ENCODE measurements at regions not wholly inside any gene's neighbourhood (a gene's known extent, or its start where the extent isn't known, plus 50 kb on each side); places are given as distances from the start of the nearest gene placed in this dataset.

DNA sequence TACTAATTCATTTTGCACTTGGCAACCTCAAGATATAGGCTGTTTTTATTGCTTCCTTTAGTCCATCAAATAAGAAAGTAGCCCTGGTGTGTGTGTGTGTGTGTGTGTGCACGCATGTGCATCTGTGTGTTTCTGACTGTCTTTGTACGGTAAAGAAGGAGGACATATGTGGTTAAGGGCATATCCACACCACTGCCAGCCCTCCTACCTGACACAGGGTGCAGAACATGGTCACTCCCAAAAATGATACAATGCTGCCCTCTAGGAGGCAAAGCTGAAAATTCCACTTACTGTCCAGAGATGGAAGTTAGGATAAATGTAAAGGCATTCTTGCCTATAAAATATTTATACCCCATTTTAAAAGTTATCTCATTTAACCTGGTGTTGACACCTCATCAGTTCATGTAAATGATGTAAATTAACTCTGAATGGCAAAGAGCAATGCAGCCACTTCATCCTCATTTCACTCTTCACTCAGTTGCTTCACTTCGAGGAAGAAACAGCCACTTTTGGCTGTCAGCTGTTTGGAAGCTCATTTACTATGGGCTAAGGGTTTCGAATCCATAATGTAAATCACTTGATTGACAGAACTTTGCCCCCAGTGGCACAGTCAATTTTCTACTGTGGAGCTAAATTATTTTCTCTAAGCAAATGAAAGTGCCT lies 83.1 kb upstream of the MTNR1B start (continued):
- TF ChIP-seq, protein P1, sequence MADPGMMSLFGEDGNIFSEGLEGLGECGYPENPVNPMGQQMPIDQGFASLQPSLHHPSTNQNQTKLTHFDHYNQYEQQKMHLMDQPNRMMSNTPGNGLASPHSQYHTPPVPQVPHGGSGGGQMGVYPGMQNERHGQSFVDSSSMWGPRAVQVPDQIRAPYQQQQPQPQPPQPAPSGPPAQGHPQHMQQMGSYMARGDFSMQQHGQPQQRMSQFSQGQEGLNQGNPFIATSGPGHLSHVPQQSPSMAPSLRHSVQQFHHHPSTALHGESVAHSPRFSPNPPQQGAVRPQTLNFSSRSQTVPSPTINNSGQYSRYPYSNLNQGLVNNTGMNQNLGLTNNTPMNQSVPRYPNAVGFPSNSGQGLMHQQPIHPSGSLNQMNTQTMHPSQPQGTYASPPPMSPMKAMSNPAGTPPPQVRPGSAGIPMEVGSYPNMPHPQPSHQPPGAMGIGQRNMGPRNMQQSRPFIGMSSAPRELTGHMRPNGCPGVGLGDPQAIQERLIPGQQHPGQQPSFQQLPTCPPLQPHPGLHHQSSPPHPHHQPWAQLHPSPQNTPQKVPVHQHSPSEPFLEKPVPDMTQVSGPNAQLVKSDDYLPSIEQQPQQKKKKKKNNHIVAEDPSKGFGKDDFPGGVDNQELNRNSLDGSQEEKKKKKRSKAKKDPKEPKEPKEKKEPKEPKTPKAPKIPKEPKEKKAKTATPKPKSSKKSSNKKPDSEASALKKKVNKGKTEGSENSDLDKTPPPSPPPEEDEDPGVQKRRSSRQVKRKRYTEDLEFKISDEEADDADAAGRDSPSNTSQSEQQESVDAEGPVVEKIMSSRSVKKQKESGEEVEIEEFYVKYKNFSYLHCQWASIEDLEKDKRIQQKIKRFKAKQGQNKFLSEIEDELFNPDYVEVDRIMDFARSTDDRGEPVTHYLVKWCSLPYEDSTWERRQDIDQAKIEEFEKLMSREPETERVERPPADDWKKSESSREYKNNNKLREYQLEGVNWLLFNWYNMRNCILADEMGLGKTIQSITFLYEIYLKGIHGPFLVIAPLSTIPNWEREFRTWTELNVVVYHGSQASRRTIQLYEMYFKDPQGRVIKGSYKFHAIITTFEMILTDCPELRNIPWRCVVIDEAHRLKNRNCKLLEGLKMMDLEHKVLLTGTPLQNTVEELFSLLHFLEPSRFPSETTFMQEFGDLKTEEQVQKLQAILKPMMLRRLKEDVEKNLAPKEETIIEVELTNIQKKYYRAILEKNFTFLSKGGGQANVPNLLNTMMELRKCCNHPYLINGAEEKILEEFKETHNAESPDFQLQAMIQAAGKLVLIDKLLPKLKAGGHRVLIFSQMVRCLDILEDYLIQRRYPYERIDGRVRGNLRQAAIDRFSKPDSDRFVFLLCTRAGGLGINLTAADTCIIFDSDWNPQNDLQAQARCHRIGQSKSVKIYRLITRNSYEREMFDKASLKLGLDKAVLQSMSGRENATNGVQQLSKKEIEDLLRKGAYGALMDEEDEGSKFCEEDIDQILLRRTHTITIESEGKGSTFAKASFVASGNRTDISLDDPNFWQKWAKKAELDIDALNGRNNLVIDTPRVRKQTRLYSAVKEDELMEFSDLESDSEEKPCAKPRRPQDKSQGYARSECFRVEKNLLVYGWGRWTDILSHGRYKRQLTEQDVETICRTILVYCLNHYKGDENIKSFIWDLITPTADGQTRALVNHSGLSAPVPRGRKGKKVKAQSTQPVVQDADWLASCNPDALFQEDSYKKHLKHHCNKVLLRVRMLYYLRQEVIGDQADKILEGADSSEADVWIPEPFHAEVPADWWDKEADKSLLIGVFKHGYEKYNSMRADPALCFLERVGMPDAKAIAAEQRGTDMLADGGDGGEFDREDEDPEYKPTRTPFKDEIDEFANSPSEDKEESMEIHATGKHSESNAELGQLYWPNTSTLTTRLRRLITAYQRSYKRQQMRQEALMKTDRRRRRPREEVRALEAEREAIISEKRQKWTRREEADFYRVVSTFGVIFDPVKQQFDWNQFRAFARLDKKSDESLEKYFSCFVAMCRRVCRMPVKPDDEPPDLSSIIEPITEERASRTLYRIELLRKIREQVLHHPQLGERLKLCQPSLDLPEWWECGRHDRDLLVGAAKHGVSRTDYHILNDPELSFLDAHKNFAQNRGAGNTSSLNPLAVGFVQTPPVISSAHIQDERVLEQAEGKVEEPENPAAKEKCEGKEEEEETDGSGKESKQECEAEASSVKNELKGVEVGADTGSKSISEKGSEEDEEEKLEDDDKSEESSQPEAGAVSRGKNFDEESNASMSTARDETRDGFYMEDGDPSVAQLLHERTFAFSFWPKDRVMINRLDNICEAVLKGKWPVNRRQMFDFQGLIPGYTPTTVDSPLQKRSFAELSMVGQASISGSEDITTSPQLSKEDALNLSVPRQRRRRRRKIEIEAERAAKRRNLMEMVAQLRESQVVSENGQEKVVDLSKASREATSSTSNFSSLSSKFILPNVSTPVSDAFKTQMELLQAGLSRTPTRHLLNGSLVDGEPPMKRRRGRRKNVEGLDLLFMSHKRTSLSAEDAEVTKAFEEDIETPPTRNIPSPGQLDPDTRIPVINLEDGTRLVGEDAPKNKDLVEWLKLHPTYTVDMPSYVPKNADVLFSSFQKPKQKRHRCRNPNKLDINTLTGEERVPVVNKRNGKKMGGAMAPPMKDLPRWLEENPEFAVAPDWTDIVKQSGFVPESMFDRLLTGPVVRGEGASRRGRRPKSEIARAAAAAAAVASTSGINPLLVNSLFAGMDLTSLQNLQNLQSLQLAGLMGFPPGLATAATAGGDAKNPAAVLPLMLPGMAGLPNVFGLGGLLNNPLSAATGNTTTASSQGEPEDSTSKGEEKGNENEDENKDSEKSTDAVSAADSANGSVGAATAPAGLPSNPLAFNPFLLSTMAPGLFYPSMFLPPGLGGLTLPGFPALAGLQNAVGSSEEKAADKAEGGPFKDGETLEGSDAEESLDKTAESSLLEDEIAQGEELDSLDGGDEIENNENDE (IDR thresholded peaks at IDR 0.05; ENCODE audit: insufficient replicate concordance, low read length) = no peak
